Suppressor macrophage (primary cell): ENCODE measurements at regions not wholly inside any gene's neighbourhood (a gene's known extent, or its start where the extent isn't known, plus 50 kb on each side); places are given as distances from the start of the nearest gene placed in this dataset.

ENCODE experiments used
- DNase-seq, 4 experiments: peaks; one replicate each; pipeline ENCODE4 v3.0.0-alpha.2; 2020 to 2022

DNA sequence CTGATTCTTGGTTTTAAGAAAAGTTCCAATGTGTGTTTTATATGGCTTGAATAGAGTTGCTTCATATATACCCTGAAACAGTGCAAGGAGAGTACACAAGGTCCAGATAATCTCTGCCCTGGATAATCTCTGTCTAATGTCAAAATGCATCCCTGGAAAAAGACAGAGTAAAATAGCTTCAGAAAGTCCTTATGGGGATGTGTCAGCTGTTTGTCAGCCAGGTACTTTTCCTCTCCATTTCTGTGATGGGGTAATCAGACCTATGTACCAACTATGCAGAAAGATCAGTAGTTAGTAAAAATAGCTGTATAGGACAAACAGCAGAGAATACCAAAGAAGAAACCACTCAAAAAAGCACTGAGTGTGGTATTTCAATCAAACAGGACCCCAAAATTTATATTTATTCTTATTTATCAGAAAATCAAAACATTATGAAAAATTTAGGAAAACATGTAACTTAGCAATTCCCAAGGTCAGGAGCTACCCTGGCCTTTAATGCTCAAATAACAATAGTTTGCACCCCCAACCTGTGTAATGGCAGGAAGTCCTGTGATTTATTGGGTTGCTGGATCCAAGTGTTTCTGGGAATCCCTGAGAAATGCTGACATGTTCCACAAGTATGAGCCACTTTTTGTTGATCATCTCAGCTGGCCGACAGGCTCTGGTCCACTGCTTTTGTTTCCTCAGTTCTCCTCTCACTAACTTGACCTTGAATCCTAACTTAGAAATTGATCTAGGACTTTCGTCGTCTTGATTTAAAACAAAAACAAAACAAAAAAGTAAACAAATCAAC is 69.6 kb downstream of the MDH1 start:
- DNase-seq: no peak

DNA sequence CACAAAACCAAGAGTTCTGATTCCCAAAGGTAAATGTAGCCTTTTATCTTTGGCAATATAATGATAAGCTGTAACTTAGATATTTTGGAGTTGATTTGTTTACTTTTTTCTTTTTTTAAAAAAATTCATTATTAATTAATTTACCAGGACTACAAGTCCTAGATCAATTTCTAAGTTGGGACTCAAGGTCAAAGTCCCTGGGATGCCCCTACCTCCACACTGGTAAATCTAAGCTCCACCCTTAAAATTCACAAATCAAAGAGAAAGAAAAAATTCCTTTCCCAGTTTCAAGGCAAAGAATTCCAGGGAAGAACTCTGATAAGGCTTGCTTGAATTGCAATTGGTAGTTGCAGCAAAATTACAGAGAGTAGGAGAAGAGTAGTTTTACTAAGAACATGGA is 71.3 kb downstream of the MDH1 start:
- DNase-seq: no peak

DNA sequence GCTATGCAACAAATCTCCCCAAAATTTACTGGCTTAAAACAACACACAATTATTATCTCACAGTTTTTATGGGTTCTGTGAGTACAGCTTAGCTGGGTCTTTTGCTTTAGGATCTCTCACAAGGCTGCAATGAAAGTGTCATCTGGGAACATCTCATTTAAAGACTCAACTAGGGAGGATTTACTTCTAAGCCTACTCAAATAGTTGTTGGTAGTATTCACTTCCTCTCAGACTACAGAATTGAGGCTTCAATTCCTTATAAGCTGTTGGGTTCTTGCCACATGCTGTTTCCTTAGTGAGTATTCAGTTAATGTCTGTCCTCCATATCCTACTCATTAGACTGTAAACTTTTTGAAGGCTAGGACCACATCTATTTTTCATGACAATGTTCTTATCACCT is 72.3 kb downstream of the MDH1 start:
- DNase-seq: peak in 2 of 4 experiments; percentile 12 to 39

DNA sequence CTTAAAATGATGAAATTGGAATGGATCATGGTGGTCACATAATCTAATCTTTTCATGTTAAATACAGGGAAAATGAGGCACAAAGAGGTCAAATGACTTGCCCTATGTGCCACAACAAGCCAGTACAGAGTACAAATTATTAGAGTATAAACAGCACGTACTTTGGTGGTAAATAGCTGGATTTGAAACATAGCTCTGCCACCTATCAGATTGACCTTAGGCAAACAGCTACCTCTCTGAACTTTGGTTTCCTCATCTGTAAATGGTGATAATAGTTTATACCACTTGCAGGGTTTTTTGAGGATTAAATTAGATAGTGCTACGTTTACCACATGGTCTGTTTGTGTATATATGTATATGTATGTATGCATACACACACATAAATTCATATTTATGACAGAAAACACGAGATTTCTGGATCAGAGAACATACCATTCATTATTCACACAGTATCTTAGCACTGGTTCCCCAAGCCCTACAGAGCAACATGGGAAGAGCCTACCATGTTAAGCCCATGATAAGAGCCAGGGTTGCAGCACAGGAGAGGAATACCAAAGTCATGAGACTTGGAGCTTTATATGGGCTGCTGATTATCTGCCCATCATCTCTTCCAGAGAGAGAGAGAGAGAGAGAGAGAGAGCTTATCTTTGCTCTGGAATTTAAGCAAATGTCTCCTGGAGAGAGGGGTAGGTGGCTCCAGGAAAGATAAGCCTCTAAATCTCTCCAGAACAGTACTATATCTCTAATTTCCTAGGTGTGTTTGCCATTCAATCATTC is 73.5 kb downstream of the MDH1 start:
- no peak for DNase-seq

DNA sequence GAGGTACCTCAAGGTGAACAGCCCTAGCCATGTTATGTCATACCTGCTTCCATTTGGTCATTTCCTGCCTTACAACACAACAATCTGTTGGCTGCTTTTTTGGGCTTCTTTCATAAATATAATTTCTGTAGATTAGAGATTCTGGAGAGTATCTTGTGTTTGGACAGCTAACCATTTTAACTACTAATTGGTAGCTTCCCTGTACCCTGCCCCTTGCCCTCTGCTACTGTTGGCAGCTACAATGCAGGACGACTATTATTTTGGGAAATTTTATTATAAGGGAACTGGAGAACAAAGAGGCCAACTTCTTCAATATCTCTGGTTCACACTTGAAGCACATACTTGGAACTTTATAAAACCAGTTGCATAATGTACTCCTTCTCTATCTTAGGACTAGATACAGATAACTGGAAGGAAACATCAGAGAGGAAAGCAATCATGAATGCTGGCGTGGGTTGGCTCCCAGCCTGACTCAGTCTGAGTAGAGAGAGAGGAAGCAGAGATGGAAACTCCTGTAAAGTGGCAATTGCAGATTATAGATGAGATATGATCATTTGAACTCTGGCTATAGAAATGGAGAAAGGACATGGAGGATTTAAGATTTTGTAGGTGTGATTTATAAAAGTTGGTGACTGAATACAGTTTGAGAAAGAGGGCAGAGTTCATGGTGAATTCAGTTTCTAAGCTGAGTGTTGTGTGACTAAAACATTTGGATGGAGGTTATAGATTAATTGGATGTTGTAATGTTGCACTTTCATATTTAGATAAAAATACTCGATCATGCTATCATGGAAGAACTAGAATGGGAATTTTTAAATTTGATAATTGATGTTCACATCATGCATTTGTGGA is 74.5 kb downstream of the MDH1 start:
- peak; percentile 6 to 49 (median 32) for DNase-seq

DNA sequence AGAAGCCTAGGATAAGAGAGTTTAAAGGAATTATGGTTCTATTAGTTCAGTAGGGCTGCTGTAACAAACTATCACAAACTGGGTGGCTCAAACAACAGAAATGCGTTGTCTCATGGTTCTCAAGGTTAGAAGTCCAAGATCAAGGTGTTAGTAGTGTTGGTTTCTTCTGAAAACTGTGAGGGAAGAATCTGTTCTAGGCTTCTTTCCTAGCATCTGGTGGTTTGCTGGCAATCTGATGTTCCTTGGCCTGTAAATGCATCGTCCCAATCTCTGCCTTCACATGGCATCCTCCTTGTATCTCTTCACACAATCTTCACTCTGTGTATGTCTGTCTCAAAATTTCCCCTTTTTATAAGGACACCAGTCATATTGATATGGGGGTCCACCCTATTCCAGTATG is 76.3 kb downstream of the MDH1 start:
- DNase-seq: no peak

DNA sequence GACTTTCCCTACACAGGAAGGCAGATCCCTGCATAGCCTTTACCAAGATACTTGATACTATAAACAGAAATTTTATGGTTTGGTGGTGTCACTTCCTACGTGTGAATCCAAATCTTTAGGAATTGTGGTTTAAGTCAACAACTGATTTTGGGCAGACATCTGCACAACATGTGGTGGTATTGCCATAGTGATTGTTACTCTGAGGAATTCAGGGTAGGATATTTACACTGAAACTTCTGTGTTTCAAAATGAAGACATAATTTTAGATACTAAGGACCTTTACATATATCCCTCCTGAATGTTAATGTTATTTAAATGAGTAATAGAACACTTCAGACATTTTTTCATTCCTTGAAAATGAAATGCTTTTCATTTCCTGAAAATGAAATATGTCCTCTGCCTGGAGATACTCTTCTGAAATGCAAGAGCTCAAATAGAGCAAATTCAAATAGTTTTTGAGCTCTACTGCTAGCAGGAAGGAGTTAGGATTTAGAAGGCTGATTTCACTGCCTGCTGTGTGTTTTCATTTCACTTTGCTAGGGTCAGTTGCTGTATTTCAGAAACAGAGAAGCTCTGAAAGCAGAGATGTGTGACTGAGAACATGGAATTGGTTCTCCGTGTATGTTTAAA is 77.2 kb downstream of the MDH1 start:
- DNase-seq: no peak

DNA sequence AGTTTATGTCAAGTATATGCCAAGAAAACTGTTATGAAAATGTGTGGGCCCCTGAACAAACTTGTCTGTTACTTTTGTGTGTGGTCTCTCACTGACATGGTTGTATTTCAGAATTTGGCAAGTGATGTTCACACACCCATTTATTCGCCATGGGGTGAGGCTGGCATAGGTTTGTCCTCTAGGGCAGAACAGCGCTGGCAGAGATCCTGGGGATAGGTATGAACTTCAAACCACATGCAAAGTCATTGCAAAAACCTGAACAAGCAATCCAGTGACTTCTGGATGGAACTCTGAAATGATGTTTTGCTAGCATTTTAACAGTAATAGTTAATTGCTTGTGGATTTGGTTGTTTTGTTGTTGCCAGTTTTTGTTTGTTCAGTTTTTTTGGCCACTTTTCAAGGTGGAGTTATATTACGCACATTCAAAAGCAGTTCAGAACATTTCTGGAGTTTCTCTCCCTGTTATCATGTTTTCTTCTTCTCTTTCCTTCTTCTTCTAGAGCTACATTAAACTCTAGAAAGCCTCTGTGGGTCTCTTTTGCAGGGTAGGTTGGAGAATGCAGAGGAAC is 78.5 kb downstream of the MDH1 start:
- DNase-seq: no peak

DNA sequence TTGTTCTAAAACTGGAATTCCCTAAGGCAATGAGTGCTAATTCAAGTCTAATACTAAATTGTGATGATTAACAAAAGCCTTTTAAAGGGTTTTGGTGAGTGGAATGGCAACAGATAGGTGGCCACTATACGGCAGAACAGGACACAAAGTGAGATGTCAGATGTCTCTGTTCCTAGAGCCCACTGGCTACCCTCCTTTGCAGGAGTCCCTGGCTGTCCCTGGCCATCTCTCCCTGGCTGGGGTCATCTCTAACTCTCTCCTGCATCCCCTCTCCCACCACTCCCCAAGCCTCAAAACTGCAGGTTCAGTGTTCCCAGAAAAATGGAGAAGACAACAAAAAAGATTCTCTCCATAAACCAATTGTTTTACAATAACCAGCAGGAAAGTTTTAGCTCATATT is 79.2 kb downstream of the MDH1 start:
- DNase-seq: no peak

DNA sequence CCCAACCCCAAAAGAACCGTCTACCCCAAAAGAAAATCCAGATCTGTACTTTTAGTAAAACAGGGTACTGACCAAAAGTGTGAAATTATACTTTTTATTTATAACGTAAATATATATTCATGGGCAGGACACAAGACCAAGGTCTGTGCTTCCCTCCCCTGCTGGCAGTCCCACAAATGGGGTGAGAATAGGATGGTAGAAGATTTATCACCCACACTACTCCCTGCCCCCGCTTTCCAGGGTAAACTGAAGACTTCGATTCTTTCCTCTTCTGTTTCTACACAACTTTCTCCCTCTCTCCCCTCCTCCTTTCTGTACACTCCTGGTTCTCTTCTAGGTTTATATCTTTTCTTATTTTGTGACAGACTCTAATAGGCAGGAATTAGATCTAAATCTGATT is 79.7 kb downstream of the MDH1 start:
- DNase-seq: no peak

DNA sequence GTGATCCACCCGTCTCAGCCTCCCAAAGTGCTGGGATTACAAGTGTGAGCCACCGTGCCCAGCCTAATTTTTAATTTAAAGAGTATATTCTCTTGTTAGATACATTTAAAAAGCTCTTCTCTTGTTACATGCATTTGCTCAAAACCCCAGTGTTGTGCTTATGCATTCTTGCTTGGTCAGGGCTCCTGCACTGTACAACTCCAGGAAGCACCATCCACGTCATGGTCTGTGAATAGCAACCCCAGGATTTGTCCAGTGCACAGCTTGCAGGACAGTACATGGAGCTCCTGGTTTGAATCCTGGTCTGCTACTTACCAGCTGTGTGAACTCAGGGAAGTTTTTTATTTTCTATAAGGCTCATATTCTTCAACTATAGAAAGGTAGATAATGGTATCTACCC is 80.8 kb downstream of the MDH1 start:
- DNase-seq: no peak

DNA sequence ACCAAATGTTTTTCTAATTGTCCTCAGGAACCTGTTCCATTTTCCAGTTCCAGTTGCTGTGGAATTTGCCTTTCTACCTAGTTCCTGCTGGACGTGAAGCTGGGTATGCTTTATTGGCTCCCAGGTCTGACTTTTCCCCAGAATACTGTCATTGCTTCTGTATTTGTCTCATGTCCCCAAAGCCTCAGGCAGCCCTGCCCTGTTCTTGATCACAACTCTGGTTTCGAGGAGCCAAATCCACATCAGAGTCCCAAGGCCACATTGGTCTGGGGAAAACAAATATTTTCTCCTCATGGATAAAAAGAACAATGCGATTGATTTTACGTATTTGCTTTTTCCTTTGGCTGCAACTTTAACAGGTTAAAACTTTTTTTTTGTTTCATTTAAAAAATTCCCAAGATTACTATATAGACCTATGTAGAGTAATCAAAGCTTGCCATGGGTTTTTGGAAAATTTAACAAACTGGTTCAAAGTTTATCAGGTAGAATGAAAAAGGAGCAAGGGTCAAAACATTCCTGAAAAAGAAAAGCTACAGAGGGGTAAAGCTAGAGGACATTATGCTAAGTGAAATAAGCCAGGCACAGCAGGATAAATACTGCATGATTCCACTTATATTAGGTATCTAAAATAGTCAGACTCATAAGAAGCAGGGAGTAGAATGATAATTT is 85.2 kb downstream of the MDH1 start:
- no peak for DNase-seq

DNA sequence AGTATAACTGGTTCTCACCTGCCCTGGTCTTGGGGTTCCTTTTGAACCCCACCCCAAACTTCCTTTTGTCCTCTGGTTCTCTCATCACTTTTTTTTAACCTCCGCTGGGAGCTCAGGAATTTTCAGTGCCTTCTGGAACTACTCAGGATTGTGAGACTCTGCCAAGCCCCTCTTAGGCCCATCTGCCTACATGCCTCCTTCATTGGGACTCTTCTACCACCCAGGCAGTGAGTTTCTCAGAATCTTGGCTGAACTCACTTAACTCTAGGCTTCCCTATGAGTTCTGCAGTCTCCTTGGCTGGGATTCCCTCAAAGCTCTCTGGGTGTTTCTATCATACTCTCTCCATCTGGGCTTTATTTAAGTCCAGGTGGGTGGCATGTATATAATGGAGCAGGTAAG is 86.3 kb downstream of the MDH1 start:
- no peak for DNase-seq

DNA sequence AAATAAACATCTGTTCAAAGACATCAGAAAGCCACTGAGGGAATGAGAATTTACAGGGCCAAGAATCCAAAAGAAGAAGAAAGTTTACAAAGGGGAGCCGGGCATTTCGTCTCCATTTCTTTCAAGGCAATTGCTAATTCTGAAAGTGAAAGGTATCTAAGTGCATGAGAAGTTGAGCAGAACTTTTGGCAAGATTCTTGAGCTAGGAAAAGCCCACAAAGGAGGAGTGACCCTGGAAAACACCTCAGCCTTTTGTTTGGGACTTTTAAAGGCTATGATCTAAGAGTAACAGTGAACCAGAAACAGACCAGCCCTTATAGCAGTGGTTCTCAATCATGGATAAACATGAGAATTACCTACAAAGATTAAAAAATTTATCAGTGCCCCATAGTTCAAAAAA is 87.4 kb downstream of the MDH1 start:
- DNase-seq: no peak

DNA sequence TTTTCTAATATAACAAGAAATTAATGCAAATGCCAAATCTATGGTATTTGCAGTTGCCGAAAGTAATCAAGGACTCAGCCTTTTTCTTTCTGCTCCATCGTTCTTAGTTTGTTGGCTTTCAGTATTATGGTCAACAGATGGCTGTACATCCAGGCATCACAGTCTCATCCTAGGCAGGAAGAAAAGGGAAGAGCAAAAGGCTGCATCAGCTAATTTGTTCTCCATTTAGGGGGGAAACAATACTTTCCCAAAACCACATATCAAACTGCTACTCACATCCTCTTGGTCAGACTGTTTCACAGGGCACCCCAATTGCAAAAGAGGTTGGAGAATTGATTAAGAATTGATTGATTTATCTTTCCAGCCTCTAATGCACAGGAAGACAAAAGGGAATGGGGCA is 89.3 kb downstream of the MDH1 start:
- no peak for DNase-seq

DNA sequence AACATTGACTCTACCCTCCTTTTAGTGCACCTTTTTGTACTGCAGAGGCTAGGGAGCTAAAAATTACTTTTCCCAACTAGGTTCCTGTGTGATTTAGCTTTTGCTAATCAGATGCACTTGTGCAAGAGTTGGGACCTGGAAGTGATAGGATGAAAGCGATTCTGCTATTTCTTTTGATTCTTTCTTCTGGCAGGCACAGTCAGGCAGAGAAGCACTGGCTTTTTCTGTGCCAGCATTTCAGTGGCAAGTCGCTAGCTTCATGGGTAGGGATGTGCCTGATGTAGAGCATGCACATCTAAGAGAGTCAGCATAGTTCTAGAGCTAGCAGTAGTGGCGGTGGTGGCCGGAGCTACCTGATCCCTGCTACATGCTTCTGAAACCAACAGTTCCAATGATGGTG is 89.8 kb downstream of the MDH1 start:
- no peak for DNase-seq

DNA sequence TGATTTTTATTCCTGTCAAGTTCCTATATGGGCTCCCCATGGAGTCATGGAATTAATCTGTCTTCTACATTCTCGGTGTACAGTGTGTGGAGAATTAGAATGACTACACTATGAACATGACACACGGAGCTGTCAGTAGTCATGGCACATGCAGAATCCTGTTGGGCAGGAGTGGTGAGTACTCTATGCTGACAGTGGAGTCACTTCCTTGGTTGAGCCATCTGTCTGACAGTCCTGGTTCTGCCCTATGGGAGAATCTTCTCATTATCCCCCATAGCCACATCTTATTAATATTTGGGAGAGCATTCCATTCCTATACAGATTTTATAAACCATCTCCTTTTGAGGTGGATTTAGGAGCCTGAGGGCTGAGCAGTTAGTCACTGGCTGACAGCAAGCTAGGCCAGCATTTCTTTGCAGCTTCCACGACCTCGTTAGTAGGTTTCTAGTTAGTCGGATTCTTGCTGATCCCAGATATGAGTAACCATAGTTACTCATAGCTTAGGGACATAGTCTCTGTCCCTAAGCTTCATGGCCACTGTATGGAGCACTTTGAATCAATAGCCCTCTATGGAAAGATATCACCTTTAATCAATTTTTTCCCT is 90.6 kb downstream of the MDH1 start:
- no peak for DNase-seq

DNA sequence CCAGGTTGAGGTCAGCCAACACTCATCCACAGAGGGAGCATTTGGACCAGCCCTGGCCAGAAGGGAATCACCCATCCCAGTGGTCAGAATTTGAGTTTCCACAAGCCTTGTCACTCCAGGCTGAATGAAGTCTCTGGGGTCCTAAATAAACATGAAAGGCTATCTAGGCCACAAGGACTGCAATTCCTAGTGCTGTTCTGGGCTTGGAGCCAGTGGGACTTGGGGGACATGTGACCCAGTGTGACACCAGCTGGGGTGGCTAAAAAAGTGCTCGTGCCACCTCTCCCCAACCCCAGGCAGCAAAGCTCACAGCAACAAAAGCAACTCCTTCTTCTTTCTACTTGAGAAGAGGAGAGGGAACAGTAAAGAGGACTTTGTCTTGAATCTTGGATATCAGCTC is 91.7 kb downstream of the MDH1 start:
- no peak for DNase-seq

DNA sequence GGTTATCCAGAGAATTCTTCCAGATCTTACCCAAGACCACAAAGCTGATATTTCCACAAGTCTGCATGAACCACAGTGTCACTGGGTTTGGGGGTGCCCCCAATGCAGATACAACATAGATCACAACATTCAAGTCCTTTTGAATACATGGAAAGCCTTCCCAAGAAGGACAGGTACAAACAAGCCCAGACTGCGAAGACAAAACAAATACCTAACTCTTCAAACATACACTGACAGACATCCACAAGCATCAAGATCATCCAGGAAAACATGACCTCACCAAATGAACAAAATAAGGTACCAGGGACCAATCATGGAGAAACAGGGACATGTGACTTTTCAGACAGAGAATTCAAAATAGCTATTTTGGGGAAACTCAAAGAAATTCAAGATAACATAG is 93.1 kb downstream of the MDH1 start:
- DNase-seq: no peak

DNA sequence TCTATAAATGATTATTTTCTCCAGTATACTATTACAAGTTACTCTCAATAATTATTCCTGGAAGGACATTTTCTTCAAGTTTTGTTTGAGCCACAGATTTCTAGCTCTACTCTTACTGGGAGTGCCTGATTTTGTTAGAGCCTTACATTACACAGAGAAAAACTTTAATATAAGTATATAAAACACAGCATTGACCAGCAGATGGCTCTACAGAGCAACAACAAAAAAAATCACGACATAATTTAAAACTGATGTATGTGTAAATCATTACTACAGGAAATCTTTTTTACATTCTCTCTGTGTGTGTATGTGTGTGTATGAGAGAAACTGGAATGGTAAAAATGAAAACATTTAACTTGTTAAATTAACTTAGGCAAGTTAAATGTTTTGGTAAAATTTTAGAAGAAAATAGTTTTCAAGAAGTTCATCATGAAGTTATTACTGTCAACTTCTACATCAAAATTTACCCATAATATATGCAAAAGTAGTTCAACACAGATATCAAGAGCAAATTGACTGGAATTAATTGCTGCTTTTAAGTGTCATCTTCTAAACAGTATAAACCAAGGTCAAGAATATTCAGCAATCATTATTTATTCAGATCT is 103.3 kb downstream of the MDH1 start:
- DNase-seq: peak; percentile 32 to 67 (median 64)

DNA sequence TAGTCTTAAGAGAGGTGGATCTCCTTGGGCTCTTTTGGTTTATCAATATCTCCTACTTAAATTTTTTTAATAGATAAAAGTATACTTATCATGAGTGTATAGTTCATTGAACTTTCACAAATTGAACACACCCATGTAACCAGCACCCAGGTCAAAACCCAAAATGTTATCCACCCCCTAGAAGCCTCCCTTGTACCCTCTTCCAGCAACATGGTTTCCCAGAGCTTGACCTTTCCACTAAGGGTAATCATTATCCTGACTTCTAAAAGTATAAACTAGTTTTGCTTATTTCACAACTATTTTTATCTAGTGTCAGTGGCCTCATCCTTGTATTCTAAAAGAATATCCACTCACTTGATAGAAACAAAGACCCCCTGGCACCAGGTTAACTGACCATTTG is 106.8 kb downstream of the MDH1 start:
- DNase-seq: no peak
